ENCODE measurements at regions not wholly inside any gene's neighbourhood (a gene's known extent, or its start where the extent isn't known, plus 50 kb on each side); places are given as distances from the start of the nearest gene placed in this dataset.
"Not testable (repeated sequence)": the region's sequence is repeated elsewhere in the genome, so short reads cannot be mapped to it uniquely, and the experiment has no call there.

- Mint-ChIP-seq H3K4me3 (ENCODE audit: unreplicated experiment) (no peak overlapping the region), H3K27me3 (ENCODE audit: insufficient read depth, unreplicated experiment) (no peaks in the 10 kb centered on the region), H3K4me1 (ENCODE audit: low read depth, unreplicated experiment) (no peaks in the 10 kb centered on the region), H3K9me3 (ENCODE audit: unreplicated experiment) (no peaks in the 10 kb centered on the region), H3K36me3 (ENCODE audit: insufficient read depth, unreplicated experiment) (no peaks in the 10 kb centered on the region), H3K27ac (ENCODE audit: unreplicated experiment) (no peak overlapping the region)
- no peak for DNase-seq
- no peaks in the 10 kb centered on the region for H3K27me3 ChIP-seq (replicated peaks; ENCODE audit: control insufficient read depth, insufficient read depth, low read length)
- no TSS peak for BruUV-seq (replicated peaks)
- POLR2A ChIA-PET: no interaction called here
- TF ChIP-seq CTCF (IDR thresholded peaks at IDR 0.05; ENCODE audit: insufficient read depth in 1 of 2, low read depth in 1 of 2, low read length in 1 of 2, severe bottlenecking in 1 of 2, unreplicated experiment in 1 of 2): no peak
- intact Hi-C loops (cut with micrococcal nuclease; ENCODE audit: unreplicated experiment): no loop called here
- no peaks in the 10 kb centered on the region for H3K36me3 ChIP-seq (ENCODE audit: control insufficient read depth, insufficient read depth, low read length)
- H3K4me3 ChIP-seq (ENCODE audit: low read depth, low read length): no peak overlapping the region
- CTCF ChIA-PET: no interaction called here
- H3K4me1 ChIP-seq: no peaks in the 10 kb centered on the region
- H3K9me3 ChIP-seq: no peaks in the 10 kb centered on the region
Observed at GRCh38 chrX:35458142-35458541, 340.0 kb upstream of the MAGEB16 start.

DNA sequence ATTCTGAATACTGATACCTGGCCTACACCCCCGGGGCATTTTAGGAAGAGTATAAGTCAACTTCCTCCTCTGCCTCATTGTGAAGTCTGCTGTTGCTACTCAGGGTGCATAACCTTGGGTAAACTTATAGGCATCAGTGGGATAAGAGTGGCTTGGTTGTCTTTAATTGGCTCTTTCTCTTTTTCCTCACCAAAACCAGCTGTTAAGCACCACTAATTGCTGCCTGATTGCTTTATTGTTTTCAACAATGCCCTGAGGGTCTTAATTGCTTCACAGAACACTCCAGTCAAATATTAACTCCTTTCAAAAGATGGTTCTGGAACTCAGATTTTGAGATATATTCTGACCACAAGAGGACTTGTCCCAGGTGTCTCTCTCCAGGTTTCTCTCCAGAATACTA is 337.0 kb upstream of the MAGEB16 start:
- no peak overlapping the region for H3K4me3 ChIP-seq (ENCODE audit: low read depth, low read length)
- POLR2A ChIA-PET: no interaction called here
- BruUV-seq (replicated peaks): no TSS peak
- H3K4me1 Mint-ChIP-seq (ENCODE audit: low read depth, unreplicated experiment): no peaks in the 10 kb centered on the region
- CTCF ChIA-PET: no interaction called here
- DNase-seq: no peak
- no peaks in the 10 kb centered on the region for H3K4me1 ChIP-seq
- H3K27me3 ChIP-seq (replicated peaks; ENCODE audit: control insufficient read depth, insufficient read depth, low read length): no peaks in the 10 kb centered on the region
- H3K27ac Mint-ChIP-seq (ENCODE audit: unreplicated experiment): no peak overlapping the region
- no peaks in the 10 kb centered on the region for H3K36me3 Mint-ChIP-seq (ENCODE audit: insufficient read depth, unreplicated experiment)
- no peak overlapping the region for H3K4me3 Mint-ChIP-seq (ENCODE audit: unreplicated experiment)
- H3K9me3 Mint-ChIP-seq (ENCODE audit: unreplicated experiment): no peaks in the 10 kb centered on the region
- intact Hi-C loops (cut with micrococcal nuclease; ENCODE audit: unreplicated experiment): no loop called here
- no peaks in the 10 kb centered on the region for H3K27me3 Mint-ChIP-seq (ENCODE audit: insufficient read depth, unreplicated experiment)
- no peak for TF ChIP-seq CTCF (IDR thresholded peaks at IDR 0.05; ENCODE audit: insufficient read depth in 1 of 2, low read depth in 1 of 2, low read length in 1 of 2, severe bottlenecking in 1 of 2, unreplicated experiment in 1 of 2)
- H3K36me3 ChIP-seq (ENCODE audit: control insufficient read depth, insufficient read depth, low read length): no peaks in the 10 kb centered on the region
- no peaks in the 10 kb centered on the region for H3K9me3 ChIP-seq

GRCh38 chrX:35496671-35497070 is 301.5 kb upstream of the MAGEB16 start:
- H3K9me3 ChIP-seq; H3K4me3 Mint-ChIP-seq (ENCODE audit: unreplicated experiment); BruUV-seq (replicated peaks); CTCF ChIA-PET; H3K27ac Mint-ChIP-seq (ENCODE audit: unreplicated experiment); H3K4me1 ChIP-seq; H3K27me3 ChIP-seq (replicated peaks; ENCODE audit: control insufficient read depth, insufficient read depth, low read length); H3K4me1 Mint-ChIP-seq (ENCODE audit: low read depth, unreplicated experiment); H3K36me3 Mint-ChIP-seq (ENCODE audit: insufficient read depth, unreplicated experiment); POLR2A ChIA-PET; H3K4me3 ChIP-seq (ENCODE audit: low read depth, low read length); H3K9me3 Mint-ChIP-seq (ENCODE audit: unreplicated experiment); intact Hi-C loops (cut with micrococcal nuclease; ENCODE audit: unreplicated experiment); H3K36me3 ChIP-seq (ENCODE audit: control insufficient read depth, insufficient read depth, low read length); H3K27me3 Mint-ChIP-seq (ENCODE audit: insufficient read depth, unreplicated experiment); DNase-seq: not testable (repeated sequence)

DNA sequence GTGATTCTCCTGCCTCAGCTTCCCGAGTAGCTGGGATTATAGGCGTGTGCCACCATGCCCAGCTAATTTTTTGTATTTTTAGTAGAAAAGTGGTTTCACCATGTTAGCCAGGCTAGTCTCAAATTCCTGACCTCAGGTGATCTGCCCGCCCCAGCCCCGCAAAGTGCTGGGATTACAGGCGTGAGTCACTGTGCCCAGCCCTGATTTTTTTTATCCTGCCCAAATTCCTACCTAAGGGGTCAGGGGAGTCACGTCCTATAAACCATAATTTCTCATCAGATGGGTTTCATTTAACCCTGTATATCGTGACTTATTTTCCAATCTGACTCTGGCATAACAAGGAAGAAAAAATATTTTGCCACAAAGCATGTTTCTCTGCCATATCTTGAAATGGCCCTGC is 300.7 kb upstream of the MAGEB16 start:
- H3K36me3 ChIP-seq (ENCODE audit: control insufficient read depth, insufficient read depth, low read length); BruUV-seq (replicated peaks); H3K27ac Mint-ChIP-seq (ENCODE audit: unreplicated experiment); H3K4me1 Mint-ChIP-seq (ENCODE audit: low read depth, unreplicated experiment); H3K27me3 ChIP-seq (replicated peaks; ENCODE audit: control insufficient read depth, insufficient read depth, low read length); H3K4me3 ChIP-seq (ENCODE audit: low read depth, low read length); H3K9me3 Mint-ChIP-seq (ENCODE audit: unreplicated experiment); H3K4me3 Mint-ChIP-seq (ENCODE audit: unreplicated experiment); POLR2A ChIA-PET; DNase-seq; CTCF ChIA-PET; H3K36me3 Mint-ChIP-seq (ENCODE audit: insufficient read depth, unreplicated experiment); H3K27me3 Mint-ChIP-seq (ENCODE audit: insufficient read depth, unreplicated experiment); H3K4me1 ChIP-seq; H3K9me3 ChIP-seq; intact Hi-C loops (cut with micrococcal nuclease; ENCODE audit: unreplicated experiment): not testable (repeated sequence)
